ENCODE measurements at regions not wholly inside any gene's neighbourhood (a gene's known extent, or its start where the extent isn't known, plus 50 kb on each side); places are given as distances from the start of the nearest gene placed in this dataset.

DNA sequence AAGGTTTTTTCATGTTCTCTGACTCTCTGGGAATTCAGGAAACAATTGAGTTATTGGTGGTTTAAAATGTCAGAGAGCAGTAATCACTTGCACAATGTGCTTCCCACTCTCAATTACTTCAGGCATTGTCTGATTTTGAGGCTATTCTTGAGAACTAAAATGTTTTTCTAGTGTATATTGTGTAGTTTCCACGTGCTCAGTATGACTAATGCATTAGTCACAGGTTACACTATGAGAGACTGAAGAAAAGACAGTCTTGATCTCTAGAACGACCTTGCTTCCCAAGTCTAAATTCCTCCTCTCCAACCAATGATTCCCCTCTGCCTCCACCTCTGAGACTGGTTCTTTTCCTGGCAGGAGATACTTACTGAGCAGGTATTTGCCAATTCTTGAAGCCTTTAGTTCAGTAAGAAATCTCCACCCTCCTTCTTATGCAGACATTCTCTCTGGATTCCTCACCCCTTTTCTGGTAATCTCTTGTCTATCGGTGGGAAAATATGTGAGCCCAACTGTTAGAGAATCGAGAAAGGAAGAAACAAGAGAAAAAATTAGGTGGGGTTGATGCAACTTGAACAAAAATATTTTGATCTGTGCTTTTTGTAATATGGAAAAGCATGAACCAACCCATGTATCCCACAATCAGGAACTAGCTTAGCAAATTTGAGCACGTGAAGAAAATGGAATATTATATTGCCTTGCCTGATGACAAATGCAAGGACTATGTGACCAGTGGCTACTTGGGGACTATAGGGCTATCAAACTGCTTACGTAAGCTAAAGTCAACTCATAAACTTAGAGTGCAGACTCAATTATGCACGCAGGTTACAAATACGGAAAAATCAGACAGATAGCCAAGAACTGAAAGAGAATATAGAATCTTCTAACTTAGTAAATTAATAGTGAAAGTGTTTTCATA, 61.1 kb upstream of the SLC22A16 start:
- DNase-seq: peak; percentile 62

DNA sequence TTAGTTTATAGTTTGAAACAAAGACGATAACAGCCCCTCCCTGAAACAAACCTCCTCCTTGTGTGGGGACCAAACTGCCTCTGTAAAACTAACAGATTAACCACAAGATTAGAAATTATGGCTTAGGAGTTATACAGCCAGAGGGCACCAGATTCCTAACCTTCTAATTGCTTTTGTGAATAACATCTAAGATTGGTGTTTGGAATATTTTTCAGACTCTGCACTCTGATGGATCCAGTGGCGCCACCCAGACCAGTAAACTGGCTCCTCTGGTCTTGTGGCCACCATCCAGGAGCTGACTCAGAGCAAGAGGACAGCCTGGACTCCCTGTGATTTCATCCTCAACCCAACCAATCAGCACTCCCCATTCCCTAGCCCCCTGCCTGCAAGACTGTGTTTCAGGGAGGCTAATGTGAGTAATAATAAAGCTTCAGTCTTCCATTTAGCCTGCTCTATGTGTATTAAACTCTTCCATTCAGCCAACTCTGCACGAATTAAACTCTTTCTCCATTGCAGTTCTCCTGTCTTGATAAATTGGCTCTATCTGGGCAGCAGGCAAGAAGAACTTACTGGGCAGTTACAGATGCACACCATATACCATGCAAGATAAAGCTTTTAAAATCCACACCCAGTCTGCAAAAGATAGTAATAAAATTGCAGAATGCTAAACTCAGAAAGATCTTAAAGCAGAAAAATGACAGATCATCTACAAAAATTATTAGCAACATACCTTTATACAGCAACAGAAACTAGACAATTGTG, 58.5 kb upstream of the SLC22A16 start:
- DNase-seq: no peak

DNA sequence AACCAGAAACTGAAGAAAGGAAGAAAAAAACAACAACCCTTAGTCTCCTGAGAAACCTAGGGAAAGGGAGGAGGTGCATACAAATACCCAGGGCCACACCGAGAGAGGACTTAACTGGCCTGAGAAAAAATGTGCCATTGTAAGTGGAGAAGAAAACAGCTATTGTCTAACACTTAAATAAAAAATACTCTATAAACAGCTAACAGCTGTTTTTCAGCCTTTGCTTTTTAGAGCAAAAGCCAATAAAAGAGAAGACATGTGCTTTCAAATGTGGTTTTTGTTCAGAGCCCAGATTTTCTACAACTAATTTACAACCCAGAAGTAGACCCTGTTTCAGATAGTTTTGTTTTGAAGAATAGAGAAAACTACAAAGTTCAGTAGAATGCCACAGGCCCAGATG, 56.0 kb upstream of the SLC22A16 start:
- no peak for DNase-seq

DNA sequence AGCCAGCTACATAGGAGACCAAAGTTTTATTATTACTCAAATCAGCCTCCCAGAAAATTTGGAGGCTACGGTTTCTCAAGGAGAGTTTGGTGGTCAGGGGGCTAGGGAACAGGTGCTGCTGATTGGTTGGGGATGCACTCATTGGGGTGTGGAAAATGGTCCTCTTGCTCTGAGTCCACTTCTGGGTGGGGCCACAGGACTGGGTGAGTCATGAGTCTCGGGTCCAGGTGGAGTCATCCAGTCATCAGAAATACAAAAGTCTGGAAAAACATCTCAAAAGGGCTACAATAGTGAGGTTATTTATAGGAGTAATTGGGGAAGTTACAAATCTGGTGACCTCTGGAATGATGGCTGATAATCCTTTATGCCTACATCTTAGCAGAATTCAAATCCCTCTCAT, 54.3 kb upstream of the SLC22A16 start:
- DNase-seq: no peak

DNA sequence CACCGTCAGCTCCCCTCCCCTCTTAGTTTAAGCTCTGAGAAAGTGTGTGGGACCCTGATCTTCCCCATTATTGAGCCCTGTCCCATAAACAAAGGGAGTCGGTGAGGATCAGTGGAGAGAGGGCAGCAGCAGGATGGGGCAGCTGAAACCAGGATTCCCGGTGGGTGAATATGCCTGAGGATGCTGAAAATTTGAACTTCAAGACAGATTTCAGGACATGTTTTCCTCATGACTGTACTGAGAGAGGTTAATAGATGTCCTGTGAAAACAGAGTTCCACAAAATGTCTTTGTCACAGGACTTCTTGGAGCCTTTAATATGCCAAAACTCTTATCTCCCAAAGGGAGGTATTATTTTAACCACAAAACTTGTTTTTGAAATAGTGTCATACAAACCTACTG, 53.5 kb upstream of the SLC22A16 start:
- DNase-seq: no peak

DNA sequence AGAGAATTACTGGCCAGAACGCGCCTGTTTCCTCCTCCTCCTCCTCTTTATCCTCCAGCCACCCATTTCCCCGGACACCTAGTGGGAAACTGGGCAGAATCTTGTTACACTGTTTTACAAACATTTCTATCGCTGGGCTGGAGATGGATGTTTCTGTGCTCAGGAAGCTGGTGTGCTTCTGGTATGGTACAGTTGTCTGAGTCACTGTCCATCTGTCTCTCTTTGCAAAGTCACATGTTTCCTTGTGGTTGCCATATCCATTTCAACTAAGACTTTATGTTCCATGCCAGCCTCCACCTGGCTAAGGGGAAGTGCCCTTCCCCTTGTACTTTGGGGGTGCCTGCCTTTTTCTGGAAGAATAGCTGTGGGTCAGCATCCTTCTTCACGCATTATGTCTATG, 52.9 kb upstream of the SLC22A16 start:
- no peak for DNase-seq

DNA sequence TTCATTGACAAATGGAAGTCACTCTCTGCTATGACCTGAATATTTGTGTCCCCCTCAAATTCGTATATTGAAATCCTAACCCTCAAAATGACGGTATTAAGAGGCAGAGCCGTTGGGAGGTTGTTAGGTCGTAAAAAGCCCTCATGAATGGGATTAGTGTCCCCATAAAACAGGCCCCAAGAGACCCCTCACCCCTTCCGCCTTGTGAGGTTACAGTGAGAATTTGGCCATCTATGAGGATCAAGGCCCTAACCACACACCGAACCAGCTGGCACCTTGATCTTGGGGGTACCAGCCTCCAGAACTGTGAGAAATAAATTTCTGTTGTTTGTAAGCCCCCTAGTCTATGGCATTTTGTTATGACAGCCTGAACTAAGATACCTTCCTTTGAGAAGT, 52.5 kb upstream of the SLC22A16 start:
- DNase-seq: no peak

DNA sequence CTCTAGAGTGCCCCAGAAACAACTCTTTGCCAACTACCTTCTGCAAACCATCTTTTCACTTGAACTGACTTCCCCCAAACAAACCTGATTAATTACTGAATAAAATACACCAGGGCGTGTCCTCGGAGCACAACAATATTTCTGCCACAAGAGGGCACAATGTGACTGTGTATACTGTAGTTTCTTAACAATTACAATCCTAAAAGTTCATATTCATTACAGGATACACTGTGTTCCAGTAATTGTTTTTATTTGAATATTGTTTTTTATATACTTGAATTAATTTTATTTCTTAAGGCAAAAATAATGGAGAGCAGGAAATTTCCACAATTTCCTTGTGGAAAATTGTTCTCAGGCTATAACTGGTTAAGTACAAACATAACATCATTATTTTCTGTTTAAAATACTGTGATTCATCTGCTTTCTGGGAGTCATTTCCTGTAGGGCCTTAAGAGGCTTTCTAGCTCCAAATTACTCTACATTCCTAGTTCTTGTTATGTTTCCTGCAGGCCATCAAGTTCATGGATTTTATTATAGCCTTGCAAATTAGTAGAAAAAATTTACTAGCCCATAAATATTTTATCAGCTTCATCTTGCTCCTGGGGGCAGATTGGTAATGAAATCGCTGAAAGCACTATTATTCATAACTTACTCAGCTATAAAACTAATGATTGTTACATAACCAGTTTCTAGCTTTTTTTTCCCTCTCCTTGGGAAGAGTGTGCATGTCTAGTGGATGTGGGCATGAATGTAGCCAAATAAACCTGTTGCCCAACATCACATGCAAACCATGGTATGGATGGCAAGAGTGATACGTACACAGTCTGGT, 51.9 kb upstream of the SLC22A16 start:
- peak; percentile 63 for DNase-seq

DNA sequence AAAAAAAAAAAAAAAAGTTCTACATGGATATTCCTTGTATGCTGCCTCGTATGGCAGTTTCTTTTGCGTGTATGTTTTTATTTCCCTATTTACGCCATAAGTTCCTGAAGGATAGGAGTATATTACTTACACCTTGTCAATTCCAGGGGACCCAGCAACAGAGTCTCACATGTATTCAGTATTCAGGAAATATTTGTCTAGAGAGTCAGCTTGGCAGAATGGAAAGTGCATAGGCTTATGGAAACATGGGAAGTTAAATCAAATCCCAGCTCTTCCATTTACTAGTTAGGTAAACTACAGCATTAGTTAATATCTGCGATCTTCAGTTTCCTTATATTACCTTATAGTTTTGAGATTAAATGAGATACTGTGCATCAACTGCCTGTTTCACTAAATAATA, 51.1 kb upstream of the SLC22A16 start:
- no peak for DNase-seq

DNA sequence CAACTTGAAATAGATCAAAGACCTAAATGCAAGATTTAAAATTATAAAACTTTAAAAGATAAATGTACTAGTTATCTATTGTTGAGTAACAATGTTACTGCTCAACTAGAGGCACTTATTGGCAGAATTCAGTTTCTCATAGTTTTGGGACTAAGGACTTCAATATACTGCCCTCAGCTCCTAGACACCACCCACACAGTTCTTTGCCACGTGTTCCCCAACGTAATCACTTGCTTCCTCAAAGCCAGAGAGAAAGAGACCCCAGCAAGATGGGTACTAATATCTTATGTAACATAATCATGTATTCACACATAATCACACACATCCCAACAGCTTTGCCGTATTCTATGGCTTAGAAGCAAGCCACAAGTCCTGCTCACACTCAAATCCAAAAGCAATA, 50.3 kb upstream of the SLC22A16 start:
- DNase-seq: no peak

All from activated CD8-positive, alpha-beta memory T cell treated with anti-CD3 and anti-CD28 coated beads for 24 hours (primary cell).